ENCODE measurements at regions not wholly inside any gene's neighbourhood (a gene's known extent, or its start where the extent isn't known, plus 50 kb on each side); places are given as distances from the start of the nearest gene placed in this dataset.

GRCh38 chr11:95524314-95525036, 265.1 kb downstream of the FAM76B start:
- H3K9ac ChIP-seq (ENCODE audit: low read length in 2 of 2): no peak overlapping the region
- H3K36me3 ChIP-seq (ENCODE audit: control insufficient read depth in 2 of 2, insufficient read depth in 2 of 2, low read length in 2 of 2): no peaks in the 10 kb centered on the region
- H3K4me3 ChIP-seq (ENCODE audit: low read length in 2 of 2): no peak overlapping the region
- no peaks in the 10 kb centered on the region for H3K4me1 ChIP-seq (ENCODE audit: control insufficient read depth, insufficient read depth, low read length)
- no peaks in the 10 kb centered on the region for H3K27me3 ChIP-seq (ENCODE audit: control insufficient read depth in 1 of 2, insufficient read depth in 2 of 2, low read length in 2 of 2)
- H3K27ac ChIP-seq (ENCODE audit: low read length): no peak overlapping the region
- H3K9me3 ChIP-seq (ENCODE audit: control insufficient read depth in 2 of 2, low read length in 2 of 2): no peaks in the 10 kb centered on the region

- Histone ChIP-seq H3K27me3 (ENCODE audit: control insufficient read depth in 1 of 2, insufficient read depth in 2 of 2, low read length in 2 of 2) (no peaks in the 10 kb centered on the region), H3K4me1 (ENCODE audit: control insufficient read depth, insufficient read depth, low read length) (no peaks in the 10 kb centered on the region), H3K4me3 (ENCODE audit: low read length in 2 of 2) (no peak overlapping the region), H3K9ac (ENCODE audit: low read length in 2 of 2) (no peak overlapping the region), H3K36me3 (ENCODE audit: control insufficient read depth in 2 of 2, insufficient read depth in 2 of 2, low read length in 2 of 2) (no peaks in the 10 kb centered on the region), H3K9me3 (ENCODE audit: control insufficient read depth in 2 of 2, low read length in 2 of 2) (no peaks in the 10 kb centered on the region), H3K27ac (ENCODE audit: low read length) (no peak overlapping the region)
These were observed 266.7 kb downstream of the FAM76B start for GRCh38 chr11:95522874-95523273.

GRCh38 chr11:95521862-95522261, 267.7 kb downstream of the FAM76B start:
- Histone ChIP-seq H3K27ac (ENCODE audit: low read length) (no peak overlapping the region), H3K9me3 (ENCODE audit: control insufficient read depth in 2 of 2, low read length in 2 of 2) (no peaks in the 10 kb centered on the region), H3K27me3 (ENCODE audit: control insufficient read depth in 1 of 2, insufficient read depth in 2 of 2, low read length in 2 of 2) (no peaks in the 10 kb centered on the region), H3K4me3 (ENCODE audit: low read length in 2 of 2) (no peak overlapping the region), H3K9ac (ENCODE audit: low read length in 2 of 2) (no peak overlapping the region), H3K36me3 (ENCODE audit: control insufficient read depth in 2 of 2, insufficient read depth in 2 of 2, low read length in 2 of 2) (no peaks in the 10 kb centered on the region), H3K4me1 (ENCODE audit: control insufficient read depth, insufficient read depth, low read length) (no peaks in the 10 kb centered on the region)

GRCh38 chr11:95521133-95521542, 268.4 kb downstream of the FAM76B start:
- H3K4me3 ChIP-seq (ENCODE audit: low read length in 2 of 2): no peak overlapping the region
- no peaks in the 10 kb centered on the region for H3K9me3 ChIP-seq (ENCODE audit: control insufficient read depth in 2 of 2, low read length in 2 of 2)
- no peaks in the 10 kb centered on the region for H3K36me3 ChIP-seq (ENCODE audit: control insufficient read depth in 2 of 2, insufficient read depth in 2 of 2, low read length in 2 of 2)
- no peak overlapping the region for H3K9ac ChIP-seq (ENCODE audit: low read length in 2 of 2)
- H3K27me3 ChIP-seq (ENCODE audit: control insufficient read depth in 1 of 2, insufficient read depth in 2 of 2, low read length in 2 of 2): no peaks in the 10 kb centered on the region
- H3K4me1 ChIP-seq (ENCODE audit: control insufficient read depth, insufficient read depth, low read length): no peaks in the 10 kb centered on the region
- H3K27ac ChIP-seq (ENCODE audit: low read length): no peak overlapping the region

- H3K9ac ChIP-seq (ENCODE audit: low read length in 2 of 2): no peak overlapping the region
- H3K27ac ChIP-seq (ENCODE audit: low read length): no peak overlapping the region
- H3K36me3 ChIP-seq (ENCODE audit: control insufficient read depth in 2 of 2, insufficient read depth in 2 of 2, low read length in 2 of 2): no peaks in the 10 kb centered on the region
- H3K9me3 ChIP-seq (ENCODE audit: control insufficient read depth in 2 of 2, low read length in 2 of 2): no peaks in the 10 kb centered on the region
- no peaks in the 10 kb centered on the region for H3K27me3 ChIP-seq (ENCODE audit: control insufficient read depth in 1 of 2, insufficient read depth in 2 of 2, low read length in 2 of 2)
- H3K4me3 ChIP-seq (ENCODE audit: low read length in 2 of 2): no peak overlapping the region
- H3K4me1 ChIP-seq (ENCODE audit: control insufficient read depth, insufficient read depth, low read length): no peaks in the 10 kb centered on the region
These were observed 269.0 kb downstream of the FAM76B start for GRCh38 chr11:95520369-95521132.

GRCh38 chr11:95519912-95520311, 269.7 kb downstream of the FAM76B start:
- H3K36me3 ChIP-seq (ENCODE audit: control insufficient read depth in 2 of 2, insufficient read depth in 2 of 2, low read length in 2 of 2): no peaks in the 10 kb centered on the region
- H3K4me1 ChIP-seq (ENCODE audit: control insufficient read depth, insufficient read depth, low read length): no peaks in the 10 kb centered on the region
- H3K27me3 ChIP-seq (ENCODE audit: control insufficient read depth in 1 of 2, insufficient read depth in 2 of 2, low read length in 2 of 2): no peaks in the 10 kb centered on the region
- no peak overlapping the region for H3K9ac ChIP-seq (ENCODE audit: low read length in 2 of 2)
- no peaks in the 10 kb centered on the region for H3K9me3 ChIP-seq (ENCODE audit: control insufficient read depth in 2 of 2, low read length in 2 of 2)
- H3K27ac ChIP-seq (ENCODE audit: low read length): no peak overlapping the region
- no peak overlapping the region for H3K4me3 ChIP-seq (ENCODE audit: low read length in 2 of 2)

GRCh38 chr11:95517453-95517852, 272.1 kb downstream of the FAM76B start:
- Histone ChIP-seq H3K4me1 (ENCODE audit: control insufficient read depth, insufficient read depth, low read length) (peaks cover under 1% of the 10 kb centered on the region), H3K4me3 (ENCODE audit: low read length in 2 of 2) (no peak overlapping the region), H3K9ac (ENCODE audit: low read length in 2 of 2) (no peak overlapping the region), H3K27me3 (ENCODE audit: control insufficient read depth in 1 of 2, insufficient read depth in 2 of 2, low read length in 2 of 2) (no peaks in the 10 kb centered on the region), H3K27ac (ENCODE audit: low read length) (no peak overlapping the region), H3K9me3 (ENCODE audit: control insufficient read depth in 2 of 2, low read length in 2 of 2) (no peaks in the 10 kb centered on the region), H3K36me3 (ENCODE audit: control insufficient read depth in 2 of 2, insufficient read depth in 2 of 2, low read length in 2 of 2) (no peaks in the 10 kb centered on the region)

- H3K27ac ChIP-seq (ENCODE audit: low read length): no peak overlapping the region
These were observed 272.8 kb downstream of the FAM76B start for GRCh38 chr11:95516786-95517185.

GRCh38 chr11:95516175-95516574, 273.4 kb downstream of the FAM76B start:
- Histone ChIP-seq H3K27me3 (ENCODE audit: control insufficient read depth in 1 of 2, insufficient read depth in 2 of 2, low read length in 2 of 2) (no peaks in the 10 kb centered on the region), H3K27ac (ENCODE audit: low read length) (no peak overlapping the region), H3K9ac (ENCODE audit: low read length in 2 of 2) (no peak overlapping the region), H3K4me1 (ENCODE audit: control insufficient read depth, insufficient read depth, low read length) (peaks cover 6% of the 10 kb centered on the region), H3K4me3 (ENCODE audit: low read length in 2 of 2) (no peak overlapping the region), H3K36me3 (ENCODE audit: control insufficient read depth in 2 of 2, insufficient read depth in 2 of 2, low read length in 2 of 2) (no peaks in the 10 kb centered on the region), H3K9me3 (ENCODE audit: control insufficient read depth in 2 of 2, low read length in 2 of 2) (no peaks in the 10 kb centered on the region)

More at GRCh38 chr11:95516786-95517185, 272.8 kb downstream of the FAM76B start:
- no peaks in the 10 kb centered on the region for H3K9me3 ChIP-seq (ENCODE audit: control insufficient read depth in 2 of 2, low read length in 2 of 2)
- H3K36me3 ChIP-seq (ENCODE audit: control insufficient read depth in 2 of 2, insufficient read depth in 2 of 2, low read length in 2 of 2): no peaks in the 10 kb centered on the region
- H3K4me1 ChIP-seq (ENCODE audit: control insufficient read depth, insufficient read depth, low read length): peaks cover 6% of the 10 kb centered on the region
- H3K27me3 ChIP-seq (ENCODE audit: control insufficient read depth in 1 of 2, insufficient read depth in 2 of 2, low read length in 2 of 2): no peaks in the 10 kb centered on the region
- no peak overlapping the region for H3K9ac ChIP-seq (ENCODE audit: low read length in 2 of 2)
- H3K4me3 ChIP-seq (ENCODE audit: low read length in 2 of 2): no peak overlapping the region

- H3K27ac ChIP-seq (ENCODE audit: low read length): no peak overlapping the region
These were observed 274.2 kb downstream of the FAM76B start for GRCh38 chr11:95515371-95515770.

More at GRCh38 chr11:95515371-95515770, 274.2 kb downstream of the FAM76B start:
- H3K27me3 ChIP-seq (ENCODE audit: control insufficient read depth in 1 of 2, insufficient read depth in 2 of 2, low read length in 2 of 2): no peaks in the 10 kb centered on the region
- H3K36me3 ChIP-seq (ENCODE audit: control insufficient read depth in 2 of 2, insufficient read depth in 2 of 2, low read length in 2 of 2): no peaks in the 10 kb centered on the region
- H3K4me3 ChIP-seq (ENCODE audit: low read length in 2 of 2): no peak overlapping the region
- no peaks in the 10 kb centered on the region for H3K9me3 ChIP-seq (ENCODE audit: control insufficient read depth in 2 of 2, low read length in 2 of 2)
- peaks cover 6% of the 10 kb centered on the region for H3K4me1 ChIP-seq (ENCODE audit: control insufficient read depth, insufficient read depth, low read length)
- H3K9ac ChIP-seq (ENCODE audit: low read length in 2 of 2): no peak overlapping the region
